Right renal cortex interstitium (tissue), 3 donors: ENCODE measurements at regions not wholly inside any gene's neighbourhood (a gene's known extent, or its start where the extent isn't known, plus 50 kb on each side); places are given as distances from the start of the nearest gene placed in this dataset.

Experiments
- DNase-seq, 3 donors: peaks; one replicate each; pipeline ENCODE4 v3.0.0-alpha.2; 2013; ENCODE audit warnings: low read depth in 3 of 3, low spot score in 2 of 3

- DNase-seq: no peak
Observed at GRCh38 chr9:13570068-13570974, 290.8 kb upstream of the MPDZ start.

- DNase-seq: no peak
Observed at GRCh38 chr9:13569602-13570067, 290.1 kb upstream of the MPDZ start.

GRCh38 chr9:13568841-13569601 lies 289.5 kb upstream of the MPDZ start:
- DNase-seq: no peak

- no peak for DNase-seq
Observed at GRCh38 chr9:13568405-13568804, 288.9 kb upstream of the MPDZ start.

- no peak for DNase-seq
Observed at GRCh38 chr9:13567833-13568232, 288.3 kb upstream of the MPDZ start.

- DNase-seq: no peak
Observed at GRCh38 chr9:13557746-13558145, 278.3 kb upstream of the MPDZ start.

- no peak for DNase-seq
Observed at GRCh38 chr9:13556656-13557055, 277.2 kb upstream of the MPDZ start.

GRCh38 chr9:13555989-13556500 lies 276.6 kb upstream of the MPDZ start:
- no peak for DNase-seq

GRCh38 chr9:13555516-13555915 lies 276.0 kb upstream of the MPDZ start:
- no peak for DNase-seq

GRCh38 chr9:13554626-13555025 lies 275.1 kb upstream of the MPDZ start:
- DNase-seq: no peak

GRCh38 chr9:13552606-13553215 lies 273.2 kb upstream of the MPDZ start:
- no peak for DNase-seq

- no peak for DNase-seq
Observed at GRCh38 chr9:13550519-13550918, 271.0 kb upstream of the MPDZ start.

- DNase-seq: no peak
Observed at GRCh38 chr9:13548535-13548934, 269.0 kb upstream of the MPDZ start.

GRCh38 chr9:13535141-13535540 lies 255.6 kb upstream of the MPDZ start:
- no peak for DNase-seq

GRCh38 chr9:13534006-13534405 lies 254.5 kb upstream of the MPDZ start:
- no peak for DNase-seq

GRCh38 chr9:13532407-13532806 lies 252.9 kb upstream of the MPDZ start:
- no peak for DNase-seq

- no peak for DNase-seq
Observed at GRCh38 chr9:13529321-13530104, 250.0 kb upstream of the MPDZ start.

GRCh38 chr9:13524245-13524644 lies 244.8 kb upstream of the MPDZ start:
- no peak for DNase-seq

- no peak for DNase-seq
Observed at GRCh38 chr9:13520069-13520468, 240.6 kb upstream of the MPDZ start.

- peak in 1 of 3 donors; percentile 36 for DNase-seq
Observed at GRCh38 chr9:13513716-13514444, 234.4 kb upstream of the MPDZ start.
